ENCODE measurements at regions not wholly inside any gene's neighbourhood (a gene's known extent, or its start where the extent isn't known, plus 50 kb on each side); places are given as distances from the start of the nearest gene placed in this dataset.

- no peak for DNase-seq (ENCODE audit: low spot score)
Measured at GRCh38 chr5:147037515-147038205, 159.1 kb upstream of the PPP2R2B start.

DNA sequence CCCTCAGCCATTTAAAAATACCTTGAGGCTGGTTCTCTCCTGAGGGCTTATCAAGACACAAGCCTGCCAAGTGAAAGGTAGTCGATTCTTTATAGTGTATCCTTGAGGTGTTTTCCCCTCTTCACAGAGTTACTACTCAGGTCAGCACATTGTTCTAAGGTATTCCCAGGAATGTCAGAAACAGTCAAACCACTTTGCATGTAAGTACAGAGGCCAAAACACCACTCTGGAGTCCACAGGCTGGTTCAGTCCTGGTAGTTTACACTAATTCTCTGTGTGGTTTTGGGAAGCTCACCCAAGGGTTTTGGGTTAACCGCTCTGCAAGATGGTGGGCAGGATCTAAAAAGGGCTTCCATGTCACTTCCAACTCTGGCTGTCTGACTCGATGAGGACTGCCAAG, 162.3 kb upstream of the PPP2R2B start:
- no peak for DNase-seq (ENCODE audit: low spot score)

DNA sequence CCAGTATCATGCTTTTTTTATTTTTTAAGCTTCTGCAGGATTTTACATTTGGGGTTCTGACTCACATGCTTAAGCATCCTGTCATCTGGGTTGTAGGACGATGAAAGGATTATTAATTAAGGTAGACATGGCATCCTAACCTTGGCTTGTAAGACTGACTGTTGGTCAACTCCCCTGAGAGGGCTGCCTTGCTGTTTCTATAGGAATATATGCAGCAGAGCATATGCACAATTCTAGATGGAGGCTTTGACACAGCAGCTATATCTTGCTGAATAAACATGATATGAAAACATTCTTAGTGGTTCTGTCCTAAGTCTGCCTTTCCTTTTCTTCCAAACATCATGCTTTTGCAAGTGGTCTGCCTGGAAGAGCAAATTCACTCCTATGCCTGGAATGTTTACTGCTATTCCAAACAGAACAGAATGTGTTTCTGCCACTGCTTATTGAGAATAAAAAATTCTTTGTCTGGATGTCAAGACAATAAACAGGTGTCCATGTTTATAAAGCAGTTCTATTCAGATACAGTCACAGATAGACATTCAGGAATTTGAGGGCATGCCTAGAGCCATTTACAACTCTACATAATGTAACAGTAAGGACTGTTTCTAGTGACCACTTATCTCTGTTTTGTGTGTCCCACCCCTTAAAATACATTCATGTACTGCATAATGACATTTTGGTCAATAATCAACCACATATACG, 166.2 kb upstream of the PPP2R2B start:
- no peak for DNase-seq (ENCODE audit: low spot score)

DNA sequence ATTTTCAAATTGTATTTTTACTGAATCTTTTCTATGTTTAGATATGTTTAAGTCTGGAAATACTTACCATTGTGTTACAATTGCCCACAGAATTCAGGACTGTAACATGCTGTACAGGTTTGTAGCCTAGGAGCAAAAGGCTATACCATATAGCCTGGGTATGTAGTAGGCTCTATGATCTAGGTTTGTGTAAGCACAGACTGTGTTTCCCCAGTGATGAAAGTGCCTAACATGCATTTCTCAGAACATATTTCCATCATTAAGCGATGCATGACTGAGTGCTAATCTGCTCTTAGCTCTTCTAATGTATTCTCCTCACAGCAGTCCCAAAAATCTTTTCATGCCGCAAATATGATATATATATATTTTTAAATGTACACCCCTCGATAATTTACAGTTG, 166.7 kb upstream of the PPP2R2B start:
- no peak for DNase-seq (ENCODE audit: low spot score)

- DNase-seq (ENCODE audit: low spot score), result no peak
Measured at GRCh38 chr5:147046281-147046680, 167.7 kb upstream of the PPP2R2B start.

GRCh38 chr5:147046894-147047293, 168.3 kb upstream of the PPP2R2B start:
- no peak for DNase-seq (ENCODE audit: low spot score)

GRCh38 chr5:147049764-147050163, 171.2 kb upstream of the PPP2R2B start:
- DNase-seq (ENCODE audit: low spot score), result no peak

GRCh38 chr5:147050172-147050571, 171.6 kb upstream of the PPP2R2B start:
- no peak for DNase-seq (ENCODE audit: low spot score)

DNA sequence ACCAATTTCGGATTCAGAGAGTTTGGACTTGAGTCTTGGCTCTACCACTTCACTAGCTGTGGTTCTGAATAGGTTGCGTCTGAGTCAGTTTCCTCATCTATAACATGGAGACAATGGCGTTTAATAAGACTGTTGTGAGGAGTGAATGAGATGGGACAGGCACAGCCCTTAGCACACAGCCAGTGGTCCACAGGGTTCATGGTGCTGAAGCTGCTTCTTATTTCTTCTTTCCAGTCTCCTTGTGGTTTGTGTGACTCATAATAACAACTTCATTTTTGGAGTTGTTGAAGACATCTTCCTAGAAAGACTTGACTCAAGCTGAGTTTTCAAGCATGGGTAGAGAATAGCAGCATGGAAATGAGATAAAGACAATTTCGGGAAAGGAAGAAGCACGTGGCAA, 172.6 kb upstream of the PPP2R2B start:
- DNase-seq (ENCODE audit: low spot score), result no peak

- DNase-seq (ENCODE audit: low spot score), result no peak
Measured at GRCh38 chr5:147052519-147052918, 174.0 kb upstream of the PPP2R2B start.

- no peak for DNase-seq (ENCODE audit: low spot score)
Measured at GRCh38 chr5:147055089-147055826, 176.7 kb upstream of the PPP2R2B start.

- peak; percentile 48 for DNase-seq (ENCODE audit: low spot score)
Measured at GRCh38 chr5:147055850-147056566, 177.5 kb upstream of the PPP2R2B start.

GRCh38 chr5:147057051-147057450, 177.8 kb upstream of the STK32A start:
- DNase-seq (ENCODE audit: low spot score), result no peak

GRCh38 chr5:147061431-147061830, 173.4 kb upstream of the STK32A start:
- no peak for DNase-seq (ENCODE audit: low spot score)

DNA sequence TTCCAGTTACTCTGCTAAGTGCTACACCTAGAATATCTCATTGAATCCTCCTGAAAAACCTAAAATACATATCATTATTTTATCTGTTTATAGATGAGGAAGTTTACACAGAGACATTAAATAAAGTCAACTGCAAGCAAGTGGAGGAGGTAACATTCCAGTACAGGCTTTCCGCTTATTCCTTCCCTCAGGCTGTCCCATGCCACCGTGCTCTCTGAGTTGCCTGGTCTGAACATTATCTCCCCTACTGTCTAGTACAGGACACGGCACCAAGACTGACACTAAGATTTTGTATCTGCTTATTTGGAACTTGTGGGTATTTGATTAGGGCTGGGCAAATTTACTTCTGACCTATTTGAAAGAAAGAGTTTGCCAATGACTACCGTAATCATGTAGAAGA, 172.4 kb upstream of the STK32A start:
- no peak for DNase-seq (ENCODE audit: low spot score)

- DNase-seq (ENCODE audit: low spot score), result no peak
Measured at GRCh38 chr5:147063943-147064342, 170.9 kb upstream of the STK32A start.

DNA sequence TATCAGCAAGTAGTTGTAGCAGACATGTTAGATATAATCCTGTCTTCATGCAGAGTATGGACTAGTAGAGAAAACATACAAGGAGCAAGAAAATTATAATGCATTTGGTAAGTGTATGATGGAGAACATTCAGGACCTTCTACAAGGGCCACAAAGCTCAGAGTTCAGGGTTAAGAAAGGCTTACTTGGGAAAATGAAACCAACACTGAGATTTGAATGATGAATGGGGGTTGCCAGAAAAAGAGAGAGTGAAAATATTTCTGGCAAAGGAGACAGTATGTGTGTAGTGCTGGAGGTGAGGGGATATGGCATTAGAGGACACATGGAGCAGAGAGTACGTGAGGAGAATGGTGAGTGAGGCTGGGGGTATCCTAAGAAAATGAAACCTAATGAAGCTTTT, 169.8 kb upstream of the STK32A start:
- no peak for DNase-seq (ENCODE audit: low spot score)

DNA sequence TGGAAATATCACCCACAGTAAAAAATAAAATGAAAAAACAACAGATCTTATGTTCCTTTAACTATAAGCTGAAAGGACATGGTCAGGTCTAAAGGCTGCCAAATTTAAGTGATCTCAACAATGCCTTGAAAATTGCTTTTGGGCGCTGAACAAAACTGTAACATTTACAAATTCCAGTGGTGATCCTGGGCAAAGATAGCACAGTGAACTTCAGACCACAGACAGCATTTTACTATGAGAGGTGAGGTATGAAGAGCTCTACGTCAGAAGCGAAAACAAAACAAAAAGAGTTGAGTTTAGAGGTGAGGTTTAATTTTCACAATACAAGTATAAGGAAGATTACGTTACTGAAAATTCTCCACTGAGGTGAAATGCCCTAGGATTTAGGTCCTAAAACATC, 165.8 kb upstream of the STK32A start:
- no peak for DNase-seq (ENCODE audit: low spot score)

- DNase-seq (ENCODE audit: low spot score), result no peak
Measured at GRCh38 chr5:147072622-147073021, 162.2 kb upstream of the STK32A start.

DNA sequence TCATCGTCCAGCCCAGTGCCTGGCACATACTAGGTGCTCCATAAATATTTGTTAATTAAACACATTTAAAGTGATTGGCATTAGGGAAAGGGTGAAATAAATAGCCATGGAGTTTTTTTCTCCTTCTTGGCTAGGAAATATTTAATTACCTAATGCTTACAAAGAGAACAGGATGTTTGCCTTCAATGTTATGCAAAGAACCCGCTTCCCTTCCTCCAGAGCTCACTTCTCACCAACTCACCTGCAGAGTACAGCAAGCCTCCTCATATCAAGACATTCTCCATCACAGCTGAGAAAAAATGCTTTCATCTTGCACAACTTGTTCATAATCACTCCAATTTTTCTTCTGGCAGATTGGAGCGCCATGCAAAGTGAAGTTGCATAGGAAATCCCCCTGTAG, 161.7 kb upstream of the STK32A start:
- DNase-seq (ENCODE audit: low spot score), result no peak

DNA sequence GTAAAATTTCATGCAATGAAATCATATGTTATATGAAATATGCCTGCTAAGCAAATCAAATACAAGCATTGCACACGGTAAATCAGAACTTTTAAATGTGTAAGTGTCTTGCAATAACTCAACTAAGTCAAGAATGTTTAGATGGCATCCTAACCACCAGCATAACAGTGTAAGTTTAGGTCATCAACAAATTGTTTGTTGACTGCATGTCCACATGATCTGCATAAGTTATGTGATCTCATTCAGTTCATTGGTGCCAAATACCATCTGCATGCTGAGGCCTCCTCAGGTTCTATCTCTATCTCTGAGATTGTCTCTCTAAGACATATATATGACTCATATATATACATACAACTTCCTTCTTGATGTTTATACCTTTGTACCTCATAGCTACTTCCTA, 159.6 kb upstream of the STK32A start:
- peak; percentile 77 for DNase-seq (ENCODE audit: low spot score)

- DNase-seq (ENCODE audit: low spot score), result no peak
Measured at GRCh38 chr5:147080391-147080790, 154.4 kb upstream of the STK32A start.
